Astrocyte of the hippocampus (primary cell): ENCODE measurements at regions not wholly inside any gene's neighbourhood (a gene's known extent, or its start where the extent isn't known, plus 50 kb on each side); places are given as distances from the start of the nearest gene placed in this dataset.
"Not testable (repeated sequence)": the region's sequence is repeated elsewhere in the genome, so short reads cannot be mapped to it uniquely, and the experiment has no call there.

Experiments
- DNase-seq: peaks from one replicate; pipeline ENCODE4 v3.0.0; 2011; ENCODE audit warnings: low read depth, low spot score

- DNase-seq, result no peak
Observed at GRCh38 chr22:48079505-48080290, 1317.2 kb downstream of the TBC1D22A start.

GRCh38 chr22:48078825-48079224 lies 1316.4 kb downstream of the TBC1D22A start:
- DNase-seq, result no peak

- no peak for DNase-seq
Observed at GRCh38 chr22:48077699-48078098, 1315.2 kb downstream of the TBC1D22A start.

- DNase-seq, result no peak
Observed at GRCh38 chr22:48076008-48076407, 1313.6 kb downstream of the TBC1D22A start.

- DNase-seq, result no peak
Observed at GRCh38 chr22:48075604-48076003, 1313.2 kb downstream of the TBC1D22A start.

- no peak for DNase-seq
Observed at GRCh38 chr22:48072777-48073176, 1310.3 kb downstream of the TBC1D22A start.

GRCh38 chr22:48071828-48072227 lies 1309.4 kb downstream of the TBC1D22A start:
- DNase-seq, result no peak

GRCh38 chr22:48071305-48071704 lies 1308.9 kb downstream of the TBC1D22A start:
- no peak for DNase-seq

- DNase-seq, result no peak
Observed at GRCh38 chr22:48070760-48071159, 1308.3 kb downstream of the TBC1D22A start.

GRCh38 chr22:48070083-48070482 lies 1307.6 kb downstream of the TBC1D22A start:
- DNase-seq, result no peak

- no peak for DNase-seq
Observed at GRCh38 chr22:48069256-48069655, 1306.8 kb downstream of the TBC1D22A start.

GRCh38 chr22:48068323-48068885 lies 1306.0 kb downstream of the TBC1D22A start:
- no peak for DNase-seq

- no peak for DNase-seq
Observed at GRCh38 chr22:48065892-48066291, 1303.4 kb downstream of the TBC1D22A start.

GRCh38 chr22:48061726-48062125 lies 1299.3 kb downstream of the TBC1D22A start:
- DNase-seq, result no peak

- no peak for DNase-seq
Observed at GRCh38 chr22:48060266-48060665, 1297.8 kb downstream of the TBC1D22A start.

GRCh38 chr22:48059521-48059920 lies 1297.1 kb downstream of the TBC1D22A start:
- not testable (repeated sequence) for DNase-seq

- DNase-seq, result no peak
Observed at GRCh38 chr22:48057116-48057835, 1294.8 kb downstream of the TBC1D22A start.

- DNase-seq, result peak; percentile 15
Observed at GRCh38 chr22:48055827-48056226, 1293.4 kb downstream of the TBC1D22A start.

- no peak for DNase-seq
Observed at GRCh38 chr22:48055185-48055584, 1292.7 kb downstream of the TBC1D22A start.

GRCh38 chr22:48054596-48054995 lies 1292.1 kb downstream of the TBC1D22A start:
- no peak for DNase-seq

GRCh38 chr22:48053973-48054372 lies 1291.5 kb downstream of the TBC1D22A start:
- DNase-seq, result no peak

- DNase-seq, result no peak
Observed at GRCh38 chr22:48053486-48053885, 1291.0 kb downstream of the TBC1D22A start.

GRCh38 chr22:48052621-48052890 lies 1290.1 kb downstream of the TBC1D22A start:
- DNase-seq, result no peak
